SK-N-SH (cell line): ENCODE measurements at regions not wholly inside any gene's neighbourhood (a gene's known extent, or its start where the extent isn't known, plus 50 kb on each side); places are given as distances from the start of the nearest gene placed in this dataset.

Experiments used
- EZH2phosphoT487 ChIP-seq: fragments of 200-600 bp; sonication (generic); IDR thresholded peaks from 2 replicates; pipeline ENCODE4 v1.6.1; 2017; ENCODE audit warnings: low read depth, mixed run types, mild to moderate bottlenecking, antibody characterized with exemption, moderate library complexity, borderline replicate concordance
- FOXJ3 ChIP-seq: sonication (generic); formaldehyde crosslinking; IDR thresholded peaks from 2 replicates; pipeline ENCODE4 v1.5.1; 2020; ENCODE audit warnings: mild to moderate bottlenecking, missing genetic modification reagents
- FOXM1 ChIP-seq: IDR thresholded peaks from 2 replicates; pipeline ENCODE4 v1.4.0; 2012; ENCODE audit warnings: low read depth, mild to moderate bottlenecking
- MXI1 ChIP-seq: IDR thresholded peaks from 2 replicates; pipeline ENCODE4 v1.6.1; 2012; ENCODE audit warnings: mild to moderate bottlenecking, low read depth, low read length, improper control_type of control experiment
- POLR2AphosphoS5 ChIP-seq: IDR thresholded peaks from 2 replicates; pipeline ENCODE4 v1.6.1; 2012; ENCODE audit warnings: low read depth, low read length
- RAD21 ChIP-seq: IDR thresholded peaks from 2 replicates; pipeline ENCODE4 v1.6.1; 2012; ENCODE audit warnings: mild to moderate bottlenecking, low read length
- SMC3 ChIP-seq: IDR thresholded peaks from 2 replicates; pipeline ENCODE4 v1.6.1; 2012; ENCODE audit warnings: low read depth, low read length, improper control_type of control experiment
- ZBTB33 ChIP-seq: IDR thresholded peaks from 2 replicates; pipeline ENCODE4 v1.4.0; 2012; ENCODE audit warnings: low read depth, borderline replicate concordance
- TF ChIP-seq, protein P1 (sequence below): fragments of 200-600 bp; sonication (generic); IDR thresholded peaks from 2 replicates; pipeline ENCODE4 v1.6.1; 2017; ENCODE audit warnings: antibody characterized with exemption, mild to moderate bottlenecking, moderate library complexity
- TF ChIP-seq, protein P2 (sequence below): IDR thresholded peaks from 2 replicates; pipeline ENCODE4 v1.6.1; 2012; ENCODE audit warnings: mild to moderate bottlenecking, low read depth, low read length, moderate library complexity

DNA sequence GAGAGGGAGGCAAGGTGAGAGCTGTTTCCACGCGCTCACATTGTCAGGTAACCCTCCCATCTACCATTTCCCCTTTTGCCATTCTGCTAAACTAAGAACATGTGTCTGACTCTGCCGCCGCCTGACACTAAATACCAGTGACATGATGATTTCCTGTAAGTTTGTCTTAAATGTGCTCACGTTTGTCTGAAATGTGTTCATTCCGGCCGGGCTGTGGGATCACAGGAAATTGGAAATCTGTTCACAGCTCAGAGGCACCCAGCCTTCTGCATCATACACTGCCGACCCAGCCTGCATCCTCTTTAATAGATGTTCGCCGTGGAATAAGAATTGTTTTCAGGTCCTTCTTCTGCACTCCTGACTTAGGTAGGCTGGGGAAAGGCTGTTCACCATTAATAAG lies 336.2 kb upstream of the PPARGC1A start:
- no peak for TF ChIP-seq POLR2AphosphoS5
- TF ChIP-seq, protein P1, sequence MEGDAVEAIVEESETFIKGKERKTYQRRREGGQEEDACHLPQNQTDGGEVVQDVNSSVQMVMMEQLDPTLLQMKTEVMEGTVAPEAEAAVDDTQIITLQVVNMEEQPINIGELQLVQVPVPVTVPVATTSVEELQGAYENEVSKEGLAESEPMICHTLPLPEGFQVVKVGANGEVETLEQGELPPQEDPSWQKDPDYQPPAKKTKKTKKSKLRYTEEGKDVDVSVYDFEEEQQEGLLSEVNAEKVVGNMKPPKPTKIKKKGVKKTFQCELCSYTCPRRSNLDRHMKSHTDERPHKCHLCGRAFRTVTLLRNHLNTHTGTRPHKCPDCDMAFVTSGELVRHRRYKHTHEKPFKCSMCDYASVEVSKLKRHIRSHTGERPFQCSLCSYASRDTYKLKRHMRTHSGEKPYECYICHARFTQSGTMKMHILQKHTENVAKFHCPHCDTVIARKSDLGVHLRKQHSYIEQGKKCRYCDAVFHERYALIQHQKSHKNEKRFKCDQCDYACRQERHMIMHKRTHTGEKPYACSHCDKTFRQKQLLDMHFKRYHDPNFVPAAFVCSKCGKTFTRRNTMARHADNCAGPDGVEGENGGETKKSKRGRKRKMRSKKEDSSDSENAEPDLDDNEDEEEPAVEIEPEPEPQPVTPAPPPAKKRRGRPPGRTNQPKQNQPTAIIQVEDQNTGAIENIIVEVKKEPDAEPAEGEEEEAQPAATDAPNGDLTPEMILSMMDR, result no peak
- no peak for TF ChIP-seq FOXM1
- no peak for TF ChIP-seq SMC3
- TF ChIP-seq RAD21, result no peak
- no peak for TF ChIP-seq ZBTB33
- TF ChIP-seq EZH2phosphoT487, result no peak
- TF ChIP-seq MXI1, result no peak
- no peak for TF ChIP-seq FOXJ3
- TF ChIP-seq, protein P2, sequence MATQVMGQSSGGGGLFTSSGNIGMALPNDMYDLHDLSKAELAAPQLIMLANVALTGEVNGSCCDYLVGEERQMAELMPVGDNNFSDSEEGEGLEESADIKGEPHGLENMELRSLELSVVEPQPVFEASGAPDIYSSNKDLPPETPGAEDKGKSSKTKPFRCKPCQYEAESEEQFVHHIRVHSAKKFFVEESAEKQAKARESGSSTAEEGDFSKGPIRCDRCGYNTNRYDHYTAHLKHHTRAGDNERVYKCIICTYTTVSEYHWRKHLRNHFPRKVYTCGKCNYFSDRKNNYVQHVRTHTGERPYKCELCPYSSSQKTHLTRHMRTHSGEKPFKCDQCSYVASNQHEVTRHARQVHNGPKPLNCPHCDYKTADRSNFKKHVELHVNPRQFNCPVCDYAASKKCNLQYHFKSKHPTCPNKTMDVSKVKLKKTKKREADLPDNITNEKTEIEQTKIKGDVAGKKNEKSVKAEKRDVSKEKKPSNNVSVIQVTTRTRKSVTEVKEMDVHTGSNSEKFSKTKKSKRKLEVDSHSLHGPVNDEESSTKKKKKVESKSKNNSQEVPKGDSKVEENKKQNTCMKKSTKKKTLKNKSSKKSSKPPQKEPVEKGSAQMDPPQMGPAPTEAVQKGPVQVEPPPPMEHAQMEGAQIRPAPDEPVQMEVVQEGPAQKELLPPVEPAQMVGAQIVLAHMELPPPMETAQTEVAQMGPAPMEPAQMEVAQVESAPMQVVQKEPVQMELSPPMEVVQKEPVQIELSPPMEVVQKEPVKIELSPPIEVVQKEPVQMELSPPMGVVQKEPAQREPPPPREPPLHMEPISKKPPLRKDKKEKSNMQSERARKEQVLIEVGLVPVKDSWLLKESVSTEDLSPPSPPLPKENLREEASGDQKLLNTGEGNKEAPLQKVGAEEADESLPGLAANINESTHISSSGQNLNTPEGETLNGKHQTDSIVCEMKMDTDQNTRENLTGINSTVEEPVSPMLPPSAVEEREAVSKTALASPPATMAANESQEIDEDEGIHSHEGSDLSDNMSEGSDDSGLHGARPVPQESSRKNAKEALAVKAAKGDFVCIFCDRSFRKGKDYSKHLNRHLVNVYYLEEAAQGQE, result no peak
